Amygdala (tissue), 56 donors: ENCODE measurements at regions not wholly inside any gene's neighbourhood (a gene's known extent, or its start where the extent isn't known, plus 50 kb on each side); places are given as distances from the start of the nearest gene placed in this dataset.
"Not testable (repeated sequence)": the region's sequence is repeated elsewhere in the genome, so short reads cannot be mapped to it uniquely, and the experiment has no call there.

Experiments used
- DNase-seq, 56 donors: peaks; one replicate each; lab custom pipeline; 2025; lab: John Stamatoyannopoulos, UW

- DNase-seq, result no peak
Measured at GRCh38 chr12:115898670-115899069, 378.8 kb downstream of the MED13L start.

GRCh38 chr12:115897729-115898128 lies 379.8 kb downstream of the MED13L start:
- DNase-seq, result no peak

GRCh38 chr12:115895247-115895646 lies 382.2 kb downstream of the MED13L start:
- no peak for DNase-seq

- no peak for DNase-seq
Measured at GRCh38 chr12:115891556-115892164, 385.8 kb downstream of the MED13L start.

GRCh38 chr12:115886666-115887065 lies 390.8 kb downstream of the MED13L start:
- no peak for DNase-seq

- DNase-seq, result no peak
Measured at GRCh38 chr12:115885040-115885690, 392.3 kb downstream of the MED13L start.

- DNase-seq, result no peak
Measured at GRCh38 chr12:115882936-115883335, 394.6 kb downstream of the MED13L start.

GRCh38 chr12:115880238-115880637 lies 397.3 kb downstream of the MED13L start:
- DNase-seq, result no peak

GRCh38 chr12:115879354-115879753 lies 398.1 kb downstream of the MED13L start:
- DNase-seq, result no peak

- DNase-seq, result no peak
Measured at GRCh38 chr12:115873451-115874082, 403.9 kb downstream of the MED13L start.

GRCh38 chr12:115872919-115873357 lies 404.6 kb downstream of the MED13L start:
- no peak for DNase-seq

GRCh38 chr12:115872212-115872611 lies 405.3 kb downstream of the MED13L start:
- DNase-seq, result no peak

GRCh38 chr12:115871714-115872113 lies 405.8 kb downstream of the MED13L start:
- no peak for DNase-seq

- no peak for DNase-seq
Measured at GRCh38 chr12:115870510-115870909, 407.0 kb downstream of the MED13L start.

GRCh38 chr12:115870021-115870420 lies 407.5 kb downstream of the MED13L start:
- no peak for DNase-seq

- no peak for DNase-seq
Measured at GRCh38 chr12:115869604-115870003, 407.9 kb downstream of the MED13L start.

GRCh38 chr12:115868624-115869023 lies 408.9 kb downstream of the MED13L start:
- no peak for DNase-seq

- DNase-seq, result no peak
Measured at GRCh38 chr12:115867854-115868253, 409.6 kb downstream of the MED13L start.

GRCh38 chr12:115866909-115867525 lies 410.5 kb downstream of the MED13L start:
- no peak for DNase-seq

- not testable (repeated sequence) for DNase-seq
Measured at GRCh38 chr12:115866281-115866680, 411.2 kb downstream of the MED13L start.

- DNase-seq, result no peak
Measured at GRCh38 chr12:115864396-115864795, 413.1 kb downstream of the MED13L start.
